ENCODE measurements at regions not wholly inside any gene's neighbourhood (a gene's known extent, or its start where the extent isn't known, plus 50 kb on each side); places are given as distances from the start of the nearest gene placed in this dataset.

DNA sequence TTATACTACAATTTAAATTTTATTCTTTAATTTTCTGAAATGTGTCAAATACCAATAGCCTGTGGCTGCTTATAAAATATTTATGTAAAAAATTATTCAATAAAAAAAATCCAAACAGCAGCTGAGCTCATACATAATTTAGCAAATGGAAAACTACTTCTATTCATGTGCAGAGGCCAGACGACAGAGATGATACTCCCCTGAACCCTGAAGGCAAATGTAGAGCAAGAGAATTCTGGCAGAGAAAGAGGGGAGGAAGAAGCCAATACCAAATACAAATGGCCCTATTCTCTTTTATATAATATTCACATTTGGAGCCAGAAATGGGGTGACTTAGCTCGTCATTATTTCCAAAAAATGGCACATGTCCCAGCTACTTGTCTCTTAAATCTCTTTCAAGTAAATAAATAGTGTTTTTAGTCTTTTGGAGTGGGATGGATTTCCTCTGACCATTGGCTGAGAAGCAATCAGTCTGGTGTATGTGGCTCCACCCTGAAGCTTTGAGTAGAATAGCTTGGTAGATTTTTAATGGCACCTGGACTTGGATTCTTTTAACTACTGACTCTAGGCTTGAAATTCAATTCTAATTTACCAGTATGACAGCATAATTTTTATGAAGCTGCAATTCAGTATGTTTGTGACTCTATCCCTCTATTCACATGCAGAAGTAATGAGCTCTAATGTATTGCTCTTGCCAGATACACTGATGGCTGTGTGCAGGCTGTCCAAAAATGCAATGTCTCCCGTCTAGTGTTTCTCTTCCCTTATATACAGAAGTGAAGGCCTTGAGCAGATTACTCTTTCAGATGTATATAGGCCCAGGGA, 113.4 kb upstream of the SCAF11 start:
- TF ChIP-seq POLR2A (IDR thresholded peaks at IDR 0.05) (no peak), EP300 (IDR thresholded peaks at IDR 0.05) (no peak), POLR2AphosphoS5 (IDR thresholded peaks at IDR 0.05) (no peak)
- TF ChIP-seq, protein P1, sequence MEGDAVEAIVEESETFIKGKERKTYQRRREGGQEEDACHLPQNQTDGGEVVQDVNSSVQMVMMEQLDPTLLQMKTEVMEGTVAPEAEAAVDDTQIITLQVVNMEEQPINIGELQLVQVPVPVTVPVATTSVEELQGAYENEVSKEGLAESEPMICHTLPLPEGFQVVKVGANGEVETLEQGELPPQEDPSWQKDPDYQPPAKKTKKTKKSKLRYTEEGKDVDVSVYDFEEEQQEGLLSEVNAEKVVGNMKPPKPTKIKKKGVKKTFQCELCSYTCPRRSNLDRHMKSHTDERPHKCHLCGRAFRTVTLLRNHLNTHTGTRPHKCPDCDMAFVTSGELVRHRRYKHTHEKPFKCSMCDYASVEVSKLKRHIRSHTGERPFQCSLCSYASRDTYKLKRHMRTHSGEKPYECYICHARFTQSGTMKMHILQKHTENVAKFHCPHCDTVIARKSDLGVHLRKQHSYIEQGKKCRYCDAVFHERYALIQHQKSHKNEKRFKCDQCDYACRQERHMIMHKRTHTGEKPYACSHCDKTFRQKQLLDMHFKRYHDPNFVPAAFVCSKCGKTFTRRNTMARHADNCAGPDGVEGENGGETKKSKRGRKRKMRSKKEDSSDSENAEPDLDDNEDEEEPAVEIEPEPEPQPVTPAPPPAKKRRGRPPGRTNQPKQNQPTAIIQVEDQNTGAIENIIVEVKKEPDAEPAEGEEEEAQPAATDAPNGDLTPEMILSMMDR (IDR thresholded peaks at IDR 0.05), result no peak
- WGBS, 2 donors (ENCODE audit: low coverage in 1 of 2), result 40 to 58% methylated on average over 3 of the region's 3 CpGs
- no peak overlapping the region for H3K4me3 ChIP-seq
- H3K4me1 ChIP-seq, result no peaks in the 10 kb centered on the region
- H3K27me3 ChIP-seq, result no peaks in the 10 kb centered on the region
- no peak for ATAC-seq
- no peaks in the 10 kb centered on the region for H3K9me3 ChIP-seq
- no peak overlapping the region for H3K27ac ChIP-seq
- no peaks in the 10 kb centered on the region for H3K36me3 ChIP-seq

DNA sequence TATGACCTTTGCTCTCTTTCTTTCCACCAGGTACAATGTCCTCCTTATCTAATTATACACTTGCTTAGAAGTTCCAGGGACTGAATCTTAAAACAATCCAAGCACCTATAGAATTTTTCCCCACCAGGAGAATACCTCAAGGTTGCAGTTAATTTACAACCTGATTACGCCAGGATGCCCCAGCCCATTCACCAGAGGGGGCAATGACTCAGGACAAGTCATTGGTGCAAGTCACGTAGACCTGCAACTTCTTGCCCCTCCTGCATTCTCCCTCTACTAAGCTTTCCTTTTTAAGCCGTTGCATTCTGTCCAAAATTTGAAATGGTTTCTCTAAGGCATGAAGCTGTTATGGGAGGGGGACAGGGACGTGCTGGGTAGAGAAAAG, 111.1 kb upstream of the SCAF11 start:
- ATAC-seq, result no peak
- Histone ChIP-seq H3K4me1 (no peaks in the 10 kb centered on the region), H3K9me3 (no peaks in the 10 kb centered on the region), H3K27ac (no peak overlapping the region), H3K27me3 (no peaks in the 10 kb centered on the region), H3K36me3 (no peaks in the 10 kb centered on the region), H3K4me3 (no peak overlapping the region)
- WGBS, 2 donors (ENCODE audit: low coverage in 1 of 2), result 68 to 88% methylated on average over 2 to 4 of the region's 4 CpGs
- no peak for TF ChIP-seq POLR2AphosphoS5 (IDR thresholded peaks at IDR 0.05)
- no peak for TF ChIP-seq POLR2A (IDR thresholded peaks at IDR 0.05)
- TF ChIP-seq, protein P1 (IDR thresholded peaks at IDR 0.05), result no peak

DNA sequence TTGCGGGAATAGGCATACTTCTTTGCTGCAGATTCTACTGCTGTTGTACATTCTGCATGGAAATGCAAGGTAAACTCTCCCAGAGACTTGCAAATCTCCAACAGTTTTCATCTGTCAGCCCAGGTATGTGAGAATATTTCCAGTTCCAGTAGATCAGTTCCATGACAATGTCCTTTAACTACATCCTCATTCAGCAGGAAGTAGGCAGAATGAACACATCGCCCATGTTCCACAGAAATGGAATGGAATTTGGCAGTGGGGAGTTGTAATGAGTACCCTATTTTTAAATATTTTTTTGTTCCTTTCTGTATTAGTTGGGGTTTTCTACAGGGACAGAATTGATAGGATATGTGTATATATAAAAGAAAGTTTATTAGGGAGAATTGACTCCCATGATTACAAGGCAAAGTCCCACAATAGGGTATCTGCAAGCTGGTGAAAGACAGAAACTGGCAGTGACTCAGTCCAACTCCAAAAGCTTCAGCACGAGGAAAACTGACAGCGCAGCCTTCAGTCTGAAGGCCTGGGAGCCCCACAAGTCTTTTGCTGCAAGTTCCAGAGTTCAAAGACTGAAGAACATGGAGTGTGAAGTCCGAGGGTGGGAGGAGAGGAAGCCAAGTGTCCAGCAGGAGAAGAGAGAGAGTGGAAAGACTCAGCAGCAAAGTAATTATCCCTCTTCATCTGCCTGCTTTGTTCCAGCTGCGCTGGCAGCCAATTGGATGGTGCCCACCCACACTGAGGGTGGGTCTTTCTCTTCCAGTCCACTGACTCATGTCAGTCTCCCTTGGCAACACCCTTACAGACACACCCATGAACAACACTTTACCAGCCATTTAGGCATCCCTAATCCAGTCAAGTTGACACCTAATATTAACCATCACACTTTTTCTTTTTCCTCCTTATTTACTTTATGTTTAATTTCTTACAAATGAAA, 110.4 kb upstream of the SCAF11 start:
- Histone ChIP-seq H3K4me1 (no peaks in the 10 kb centered on the region), H3K27ac (no peak overlapping the region), H3K4me3 (no peak overlapping the region), H3K36me3 (no peaks in the 10 kb centered on the region), H3K9me3 (no peaks in the 10 kb centered on the region), H3K27me3 (no peaks in the 10 kb centered on the region)
- ATAC-seq, result no peak
- whole genome bisulfite sequencing, 2 donors (ENCODE audit: low coverage in 1 of 2), result 80 to 81% methylated on average over 3 to 6 of the region's 6 CpGs
- TF ChIP-seq POLR2A (IDR thresholded peaks at IDR 0.05) (no peak), EP300 (IDR thresholded peaks at IDR 0.05) (no peak), POLR2AphosphoS5 (IDR thresholded peaks at IDR 0.05) (no peak)
- TF ChIP-seq, protein P1 (IDR thresholded peaks at IDR 0.05), result no peak

DNA sequence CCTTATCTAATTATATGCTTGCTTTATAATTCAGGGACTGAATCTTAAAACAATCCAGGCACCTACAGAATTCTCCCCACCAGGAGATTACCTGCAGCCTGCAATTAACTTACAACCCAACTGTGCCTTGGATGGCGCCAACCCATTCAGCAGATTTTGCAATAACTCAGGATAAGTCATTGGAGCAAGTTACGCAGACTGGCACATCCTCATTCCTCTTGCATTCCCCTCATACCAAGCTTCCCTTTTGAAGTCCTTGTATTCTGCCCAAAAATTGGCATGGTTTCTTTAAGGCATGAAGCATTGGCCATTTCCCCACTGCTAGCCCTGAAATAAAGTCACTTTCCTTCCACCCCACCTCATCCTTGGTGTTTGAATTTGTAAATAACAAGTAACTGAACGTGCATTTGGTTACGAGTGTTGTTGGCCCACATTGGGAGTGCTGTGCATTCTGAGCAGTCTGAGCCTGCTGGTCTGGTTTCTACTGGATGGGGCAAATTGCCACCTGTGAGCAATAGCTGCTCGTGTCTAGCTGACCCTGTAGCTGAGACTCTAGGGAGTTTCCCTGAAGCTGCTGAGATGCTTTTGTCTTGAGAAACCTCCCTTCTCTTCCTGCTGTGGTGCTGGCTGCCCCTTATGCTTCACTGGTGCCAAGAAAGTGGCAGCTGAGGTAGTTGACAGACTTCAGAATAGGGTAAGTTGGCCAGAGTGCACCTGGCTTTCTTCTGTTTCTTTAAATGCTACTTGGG, 99.2 kb upstream of the SCAF11 start:
- WGBS, 2 donors (ENCODE audit: low coverage in 1 of 2), result 75 to 83% methylated on average over 4 to 5 of the region's 5 CpGs
- TF ChIP-seq POLR2A (IDR thresholded peaks at IDR 0.05) (no peak), EP300 (IDR thresholded peaks at IDR 0.05) (no peak), POLR2AphosphoS5 (IDR thresholded peaks at IDR 0.05) (no peak)
- TF ChIP-seq, protein P1 (IDR thresholded peaks at IDR 0.05), result no peak
- no peaks in the 10 kb centered on the region for H3K36me3 ChIP-seq
- H3K9me3 ChIP-seq, result no peaks in the 10 kb centered on the region
- no peak overlapping the region for H3K27ac ChIP-seq
- no peaks in the 10 kb centered on the region for H3K4me1 ChIP-seq
- no peaks in the 10 kb centered on the region for H3K27me3 ChIP-seq
- ATAC-seq, result no peak
- H3K4me3 ChIP-seq, result no peak overlapping the region

Measured in gastroesophageal sphincter (tissue), 4 donors.